ENCODE measurements at regions not wholly inside any gene's neighbourhood (a gene's known extent, or its start where the extent isn't known, plus 50 kb on each side); places are given as distances from the start of the nearest gene placed in this dataset.
"Not testable (repeated sequence)": the region's sequence is repeated elsewhere in the genome, so short reads cannot be mapped to it uniquely, and the experiment has no call there.

DNA sequence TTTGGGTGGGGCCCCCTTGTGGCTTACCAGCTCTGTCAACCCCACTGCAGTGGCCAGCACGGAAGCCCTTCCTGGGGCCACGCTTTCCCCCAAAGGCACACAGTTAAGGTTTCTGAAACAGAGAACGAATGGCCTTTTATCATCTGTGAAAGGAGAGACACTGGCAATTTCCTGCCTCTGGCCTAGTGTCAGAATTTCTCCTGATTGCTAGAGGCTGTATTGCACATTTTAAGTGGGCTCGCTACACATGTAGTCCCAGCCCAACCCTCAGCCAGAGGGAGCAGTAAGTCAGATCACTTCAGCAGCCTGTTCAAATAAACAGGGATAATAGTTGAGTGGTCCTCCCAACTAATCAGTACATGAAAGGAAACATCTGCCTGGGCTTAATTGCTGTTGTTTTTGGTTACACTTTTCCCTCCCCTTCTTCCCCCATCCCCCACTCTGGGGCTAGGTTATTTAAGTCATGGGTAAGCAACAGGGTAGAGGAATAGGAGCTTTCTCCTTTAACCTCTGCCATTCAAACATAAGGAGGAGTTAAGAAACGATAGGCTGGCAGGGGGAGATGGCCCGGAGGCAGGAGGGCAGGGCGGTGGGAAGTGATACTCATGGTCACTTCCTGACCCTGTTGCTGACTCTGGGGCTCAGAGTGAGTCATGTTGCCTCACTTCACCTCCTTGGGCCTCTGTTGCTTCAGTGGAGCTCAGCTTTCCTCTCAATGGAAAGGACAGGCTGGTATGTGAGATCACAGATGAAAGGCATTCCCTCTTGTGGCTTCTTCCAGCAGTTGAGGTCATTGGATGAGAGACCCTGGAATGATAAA, 89.3 kb upstream of the IKBKE start:
- not testable (repeated sequence) for TF ChIP-seq EZH2 (IDR thresholded peaks at IDR 0.05; ENCODE audit: insufficient read depth, poor library complexity, severe bottlenecking); EZH2phosphoT487 (IDR thresholded peaks at IDR 0.05; ENCODE audit: insufficient read depth, low read depth)

Measured in GM23248 (cell line).